ENCODE measurements at regions not wholly inside any gene's neighbourhood (a gene's known extent, or its start where the extent isn't known, plus 50 kb on each side); places are given as distances from the start of the nearest gene placed in this dataset.
"Not testable (repeated sequence)": the region's sequence is repeated elsewhere in the genome, so short reads cannot be mapped to it uniquely, and the experiment has no call there.

DNA sequence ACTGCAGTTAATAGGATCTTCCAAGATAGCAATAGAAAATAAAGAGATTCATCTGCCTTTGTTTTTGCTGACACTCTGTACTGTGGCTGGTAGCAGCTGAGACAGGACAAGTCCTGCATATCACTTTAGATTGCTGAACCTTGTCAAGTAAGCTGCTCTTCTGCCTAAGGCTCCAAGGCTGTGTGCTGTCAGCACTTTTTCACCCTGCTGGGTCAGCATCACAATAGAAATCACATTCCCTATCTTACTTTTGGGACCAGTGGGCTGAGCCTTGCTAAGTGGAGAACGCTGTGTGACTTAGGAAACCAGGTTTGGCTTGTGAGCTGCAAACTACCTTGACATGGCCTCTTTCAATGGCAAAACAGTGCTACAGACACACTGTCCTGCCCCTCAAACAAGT is 263.9 kb downstream of the FRK start:
- no peak for DNase-seq

DNA sequence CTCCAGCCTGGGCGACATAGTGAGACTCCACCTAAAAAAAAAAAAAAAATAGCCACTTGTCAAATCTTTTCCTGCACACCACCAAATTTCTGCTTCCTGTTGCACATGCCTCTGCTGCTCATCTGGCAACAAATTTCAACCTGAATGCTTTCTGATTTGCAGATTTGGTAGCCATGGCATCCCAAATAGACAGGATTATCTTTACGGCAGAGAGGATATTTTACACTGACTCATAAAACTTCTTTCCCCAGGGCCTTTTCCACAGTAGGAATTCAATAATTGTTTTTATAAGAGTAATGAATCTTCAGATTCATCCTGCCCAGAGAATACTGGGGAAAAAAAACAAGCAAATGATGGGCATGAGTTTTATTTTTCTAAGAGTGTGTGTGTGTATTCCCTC is 264.6 kb downstream of the FRK start:
- DNase-seq, result no peak

DNA sequence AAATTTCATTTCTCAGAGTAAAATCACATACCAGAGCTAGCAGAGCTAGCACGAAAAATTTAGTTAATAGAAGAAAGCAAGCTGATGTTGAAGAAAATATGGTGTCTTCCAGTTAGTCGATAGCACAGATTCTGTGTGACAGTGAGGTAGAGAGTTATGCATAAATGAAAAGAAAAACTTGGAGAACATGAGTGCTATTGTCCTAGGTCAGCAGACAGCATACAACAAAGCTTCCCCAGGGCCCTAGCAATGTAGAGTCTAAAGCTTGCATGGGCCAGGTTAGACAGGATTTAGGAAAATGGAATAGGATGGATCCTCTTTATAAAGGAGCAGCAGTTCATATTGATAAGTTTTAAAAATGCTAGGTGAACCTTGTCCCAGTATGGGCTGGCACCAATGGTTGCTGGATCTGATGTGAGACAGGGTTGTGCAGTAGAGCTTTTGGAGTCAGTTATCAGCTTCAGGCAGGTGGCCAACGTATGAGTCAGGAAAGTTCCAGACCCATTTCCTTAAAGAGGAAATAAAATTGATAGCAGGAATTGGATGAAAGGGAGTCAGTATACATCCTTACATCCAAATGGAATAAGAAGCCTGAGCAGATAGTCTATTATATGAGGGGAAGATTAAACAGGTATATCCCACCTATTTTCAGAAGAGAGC is 277.2 kb downstream of the FRK start:
- DNase-seq, result no peak

DNA sequence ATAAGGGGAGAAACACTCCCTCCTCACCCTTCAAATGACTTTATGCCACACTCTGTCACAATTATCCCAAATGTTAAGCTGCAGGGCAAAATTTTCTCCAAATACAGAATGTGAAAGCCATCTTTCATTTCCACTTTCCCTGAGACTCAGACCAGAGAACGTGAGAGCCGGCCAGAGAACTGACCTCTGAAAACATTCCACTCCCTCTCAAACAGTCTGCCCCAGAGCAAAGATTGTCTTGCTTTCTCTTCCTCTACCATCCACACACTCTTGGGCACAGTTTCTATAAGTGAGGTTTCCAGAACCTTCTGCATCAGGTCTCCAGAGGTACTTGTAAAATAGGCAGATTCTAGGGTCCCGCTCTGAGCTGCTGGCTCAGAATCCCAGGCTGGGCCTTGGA is 278.1 kb downstream of the FRK start:
- no peak for DNase-seq

DNA sequence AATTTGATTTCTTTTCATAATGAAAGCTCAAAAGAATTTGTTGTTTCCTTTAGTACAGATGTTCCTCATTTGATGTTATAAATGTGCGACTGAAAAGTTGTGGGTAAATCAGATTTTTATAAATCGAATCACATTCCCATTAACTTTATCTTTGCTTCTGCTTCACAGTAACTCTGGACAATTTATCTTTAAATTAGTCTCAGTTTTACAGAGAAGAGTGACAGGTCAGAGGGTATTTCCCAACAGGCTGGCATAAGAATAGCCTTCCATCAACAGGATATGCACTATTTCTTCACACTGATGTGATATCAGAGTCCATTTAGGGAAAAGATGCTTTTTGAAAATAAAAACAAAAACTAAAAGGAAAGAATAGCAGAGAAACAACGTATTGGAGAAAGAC is 286.9 kb downstream of the FRK start:
- no peak for DNase-seq

DNA sequence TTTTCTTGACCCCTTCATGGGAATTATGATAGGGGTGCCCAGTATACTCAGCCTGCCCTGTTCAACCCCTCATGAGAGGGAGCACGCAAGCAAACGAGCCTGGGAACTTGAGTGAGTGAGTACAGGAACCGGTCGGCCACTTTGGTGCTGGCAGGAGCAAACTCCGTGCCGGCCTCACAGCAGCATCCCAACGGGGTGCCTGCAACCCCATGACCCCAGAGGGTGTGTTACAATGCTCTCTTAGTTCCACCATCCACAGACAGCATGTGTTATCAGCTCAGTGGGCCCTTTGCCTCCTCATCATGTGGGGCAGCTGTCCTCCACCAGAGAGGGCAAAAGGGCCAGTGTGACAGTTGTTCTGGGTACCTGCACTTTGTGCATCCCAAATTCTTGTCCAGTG is 289.8 kb downstream of the FRK start:
- no peak for DNase-seq

DNA sequence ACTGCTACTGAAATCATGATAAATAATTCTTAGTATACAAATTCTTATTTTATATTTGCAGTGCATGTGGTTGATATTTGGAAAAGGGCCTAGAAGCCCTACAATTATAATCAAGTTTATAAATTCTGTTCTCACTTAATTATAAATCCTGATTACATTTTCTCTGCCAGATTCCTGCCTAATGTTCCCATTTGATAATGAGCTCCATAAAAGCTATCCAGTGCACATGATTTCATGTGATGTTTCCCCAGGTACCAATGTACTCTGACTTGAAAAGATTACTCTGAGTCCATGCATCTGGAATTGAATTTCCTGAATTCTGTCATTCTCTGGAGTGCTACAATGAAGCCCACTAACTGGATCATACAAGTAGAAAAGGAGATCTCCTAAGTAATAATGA is 292.2 kb downstream of the FRK start:
- no peak for DNase-seq

DNA sequence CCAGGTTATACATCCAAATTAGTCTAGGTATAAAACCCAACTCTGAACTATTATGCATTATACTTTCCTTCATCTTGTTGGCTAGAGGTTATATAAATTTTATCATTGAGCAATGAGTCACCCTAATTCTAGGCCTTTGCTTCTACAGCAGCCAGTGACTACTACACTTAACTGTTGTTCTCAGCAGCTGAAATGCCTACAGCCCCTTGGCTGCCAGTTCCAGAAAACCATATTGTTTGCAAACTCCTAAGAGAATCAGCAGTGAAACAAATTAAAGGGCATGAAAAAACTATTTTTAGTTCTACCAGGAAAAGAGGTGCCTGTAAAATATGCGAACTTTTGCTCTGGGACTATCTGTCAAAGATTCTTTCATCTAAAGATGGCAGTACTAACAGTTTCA is 292.8 kb downstream of the FRK start:
- DNase-seq, result no peak

DNA sequence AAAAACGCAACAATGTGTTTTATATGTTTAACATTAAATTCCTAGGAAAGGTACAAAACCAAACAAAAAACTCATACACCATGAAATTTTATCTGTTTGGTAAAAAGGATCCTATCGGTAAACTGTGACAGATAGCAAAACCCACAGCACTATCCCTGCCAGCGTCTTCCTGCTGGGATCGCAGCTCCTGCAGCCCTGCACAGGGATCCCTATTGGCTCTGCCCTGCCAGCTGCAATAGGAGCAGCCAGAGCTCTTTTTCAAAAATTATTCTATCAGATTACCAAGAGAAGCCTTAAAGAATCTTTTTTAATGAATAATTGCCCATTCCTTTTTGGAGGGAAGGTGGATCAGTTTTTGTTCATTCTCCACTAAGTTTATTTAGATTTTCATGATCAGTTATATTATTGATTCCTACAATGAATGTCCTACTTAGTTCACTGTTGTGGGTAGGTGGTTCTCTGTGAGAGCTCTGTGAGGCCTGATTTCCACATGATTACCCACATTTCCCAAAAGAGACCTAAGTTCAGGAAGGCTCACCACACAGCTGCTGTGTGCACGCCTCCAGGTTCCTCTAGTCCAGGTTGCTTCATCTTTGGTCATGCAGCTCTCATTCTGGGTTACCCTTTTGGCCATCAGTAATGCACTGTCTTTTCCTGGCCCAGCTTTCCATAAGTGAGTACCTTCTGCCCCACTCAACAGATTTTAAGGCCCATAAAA is 293.8 kb downstream of the FRK start:
- DNase-seq, result no peak

DNA sequence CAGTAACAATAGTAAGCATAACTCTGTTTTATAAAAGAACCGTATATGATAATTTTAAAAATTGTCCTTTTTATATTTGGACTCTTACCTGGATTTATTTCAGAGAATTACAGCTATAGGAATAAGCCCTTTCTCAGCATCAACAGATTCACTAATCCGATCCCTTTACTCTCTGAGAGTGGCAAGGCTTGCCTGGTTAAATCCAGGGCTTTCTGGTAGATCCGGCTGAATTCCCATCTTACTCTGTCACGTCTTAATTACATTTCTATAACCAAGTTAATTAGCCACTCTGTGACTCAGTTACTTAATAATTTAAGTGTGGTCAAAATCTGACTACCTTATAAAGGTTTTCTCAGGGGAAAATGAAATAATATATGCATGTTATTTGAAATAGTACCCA is 294.7 kb downstream of the FRK start:
- DNase-seq, result no peak

DNA sequence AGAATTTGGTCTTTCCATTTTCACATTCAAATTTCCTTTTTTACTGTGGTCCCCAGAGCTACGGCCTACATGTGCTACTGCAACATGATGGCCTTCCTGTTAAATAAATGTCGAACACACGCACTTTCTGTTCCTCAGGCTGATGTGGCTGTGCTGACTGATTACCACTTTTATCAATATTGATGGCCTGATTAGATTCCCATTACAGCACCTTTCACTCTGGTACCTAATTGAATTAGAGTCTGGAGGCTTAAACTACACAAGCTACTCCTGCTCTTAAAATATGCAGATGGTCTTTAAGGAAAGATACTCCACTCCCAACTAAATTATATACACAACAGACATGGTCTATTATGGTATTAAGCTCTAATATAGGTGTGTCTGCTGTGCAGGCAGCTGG is 301.6 kb downstream of the FRK start:
- no peak for DNase-seq

DNA sequence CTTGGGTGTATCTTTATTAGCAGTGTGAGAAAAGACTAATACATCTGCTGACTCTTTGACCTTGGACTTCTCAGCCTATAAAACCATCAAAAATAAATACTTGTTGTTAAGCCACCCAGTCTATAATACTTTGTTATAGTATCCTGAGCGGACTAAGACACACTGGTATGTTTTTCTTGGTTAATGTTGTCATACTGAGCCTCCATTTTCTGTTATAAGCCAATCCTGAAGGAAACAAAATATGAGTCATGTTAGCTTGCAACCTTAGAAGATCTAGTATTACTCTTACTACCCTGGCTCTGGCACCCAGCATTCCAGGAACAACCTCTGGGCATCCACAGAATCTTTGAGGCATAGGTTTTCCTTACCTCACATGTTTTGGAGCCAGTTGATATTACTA is 307.2 kb downstream of the FRK start:
- no peak for DNase-seq

DNA sequence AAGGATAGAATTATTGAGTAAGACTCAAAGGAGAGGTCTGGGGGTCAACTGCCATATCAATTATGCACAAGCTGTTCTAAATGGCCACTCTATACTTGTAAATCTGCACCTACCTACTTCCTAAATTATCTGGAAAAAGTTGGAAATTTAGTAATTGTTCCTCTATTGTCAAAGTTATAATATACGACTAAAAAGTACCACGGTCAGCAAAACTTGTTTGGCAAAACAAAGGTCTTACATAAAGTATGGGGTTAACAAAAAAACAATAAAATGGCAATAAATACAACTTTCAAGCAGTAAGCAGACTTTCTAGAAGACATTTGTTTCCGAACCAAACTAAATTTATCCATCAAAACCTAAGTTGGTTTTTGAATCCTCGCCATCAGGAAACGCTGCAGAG is 309.7 kb downstream of the FRK start:
- DNase-seq, result no peak

DNA sequence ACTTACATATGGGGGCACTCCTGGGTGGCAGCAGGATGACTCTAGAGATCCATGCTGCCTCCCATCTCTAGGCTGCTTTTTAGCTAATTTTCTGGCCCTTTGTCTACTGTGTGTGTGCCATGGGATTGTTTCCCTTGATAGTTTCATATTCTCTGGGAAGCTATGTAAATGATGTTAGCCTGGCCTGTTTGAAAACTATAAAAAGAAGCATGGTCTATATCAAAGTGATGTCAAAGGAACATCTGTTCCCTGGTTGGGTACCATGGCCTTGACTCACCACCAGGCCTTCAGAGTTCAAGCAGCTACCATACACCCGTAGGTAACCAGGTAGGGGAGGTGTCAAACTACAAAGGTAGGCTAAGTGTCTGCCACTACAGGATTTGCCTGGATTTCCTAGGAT is 310.4 kb downstream of the FRK start:
- no peak for DNase-seq

DNA sequence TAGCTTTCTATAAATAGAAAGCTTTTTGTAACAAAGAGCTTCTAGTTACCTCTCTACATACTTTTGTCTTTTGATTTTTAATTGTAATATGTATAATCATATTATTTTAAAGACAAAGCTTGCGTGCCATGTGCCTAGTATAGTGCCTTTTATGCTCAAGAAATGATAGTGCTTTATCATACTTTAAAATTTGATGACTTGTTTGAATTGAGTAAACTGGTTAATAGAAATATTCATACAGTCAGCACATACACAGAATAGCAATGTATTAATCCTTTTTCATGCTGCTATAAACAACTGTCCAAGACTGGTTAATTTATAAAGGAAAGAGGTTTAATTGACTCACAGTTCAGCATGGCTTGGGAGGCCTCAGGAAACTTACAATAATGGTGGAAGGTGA is 313.0 kb downstream of the FRK start:
- DNase-seq, result no peak

DNA sequence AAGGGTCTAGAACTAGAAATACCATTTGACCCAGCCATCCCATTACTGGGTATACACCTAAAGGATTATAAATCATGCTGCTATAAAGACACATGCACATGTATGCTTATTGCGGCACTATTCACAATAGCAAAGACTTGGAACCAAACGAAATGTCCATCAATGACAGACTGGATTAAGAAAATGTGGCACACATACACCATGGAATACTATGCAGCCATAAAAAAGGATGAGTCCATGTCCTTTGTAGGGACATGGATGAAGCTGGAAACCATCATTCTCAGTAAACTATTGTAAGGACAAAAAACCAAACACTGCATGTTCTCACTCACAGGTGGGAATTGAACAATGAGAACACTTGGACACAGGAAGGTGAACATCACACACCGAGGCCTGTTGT is 314.1 kb downstream of the FRK start:
- DNase-seq, result not testable (repeated sequence)

DNA sequence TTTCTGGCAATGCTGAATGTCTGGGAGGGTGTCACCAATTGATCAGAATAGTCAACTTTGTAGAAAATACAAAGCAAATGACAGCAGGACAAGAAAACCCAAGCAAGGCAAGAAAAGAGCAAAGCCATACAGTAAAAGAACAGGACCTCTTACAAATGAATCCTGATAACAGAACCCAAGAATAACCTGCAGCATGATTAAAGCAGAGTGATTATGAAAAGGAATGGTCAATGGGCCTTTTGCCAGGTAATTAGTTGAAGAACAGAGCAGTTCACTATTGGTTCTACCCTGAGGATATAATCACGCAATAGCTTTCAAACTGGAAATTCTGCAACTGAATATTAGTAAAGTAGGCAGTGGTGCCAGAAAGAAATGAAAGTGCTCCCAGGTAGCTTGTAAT is 319.8 kb downstream of the FRK start:
- no peak for DNase-seq

DNA sequence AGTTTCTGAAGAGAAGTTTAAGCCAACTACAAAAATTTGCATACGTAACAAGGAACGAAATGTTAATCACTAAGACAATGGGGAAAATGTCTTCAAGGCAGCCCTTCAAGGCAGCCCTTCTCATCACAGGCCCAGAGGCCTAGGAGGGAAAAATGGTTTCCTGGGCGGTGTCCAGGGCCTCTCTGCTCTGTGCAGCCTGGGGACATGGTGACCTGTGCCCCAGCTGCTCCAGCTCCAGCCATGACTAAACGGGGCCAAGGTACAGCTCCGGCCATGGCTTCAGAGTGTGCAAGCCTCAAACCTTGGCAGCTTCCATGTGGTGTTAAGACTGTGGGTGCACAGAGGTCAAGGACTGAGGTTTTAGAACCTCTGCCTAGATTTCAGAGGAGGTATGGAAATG is 325.1 kb downstream of the FRK start:
- no peak for DNase-seq

DNA sequence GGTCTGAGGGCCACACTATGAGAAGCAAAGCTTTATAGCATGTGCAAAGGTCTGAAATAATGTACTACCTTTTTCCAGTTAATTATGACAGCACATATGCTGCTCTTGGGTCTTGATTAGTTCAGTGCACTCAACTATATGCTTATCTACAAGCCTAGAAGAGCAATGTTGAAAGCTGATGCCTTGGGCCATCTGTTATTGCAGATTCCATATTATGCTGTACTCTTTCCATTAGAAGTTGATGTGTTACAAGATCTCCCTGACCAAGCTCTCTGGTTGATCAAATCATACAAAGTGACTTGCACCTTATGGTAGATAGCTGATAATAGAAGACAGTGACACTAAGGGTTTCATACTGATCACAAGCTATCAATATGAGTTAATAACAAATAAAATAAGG is 327.3 kb downstream of the FRK start:
- DNase-seq, result peak; percentile 96

DNA sequence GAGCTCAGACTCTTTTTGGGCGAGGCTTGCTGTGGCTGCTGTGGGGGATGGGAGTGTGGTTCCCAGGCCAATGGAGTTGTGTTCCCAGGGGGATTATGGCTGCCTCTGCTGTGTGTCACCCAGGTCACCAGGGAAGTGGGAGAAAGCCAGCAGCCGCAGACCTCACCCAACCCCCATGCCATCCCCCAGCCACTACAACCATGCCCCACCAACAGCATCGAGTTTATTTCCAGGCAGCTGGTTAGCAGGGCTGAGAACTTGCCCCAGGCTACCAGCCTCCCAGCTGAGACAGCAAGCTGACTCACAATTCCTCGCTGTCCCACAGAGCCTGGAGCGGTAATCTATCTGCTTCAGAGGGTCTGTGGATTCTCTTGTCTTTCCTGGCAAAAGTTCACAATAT is 331.7 kb downstream of the FRK start:
- DNase-seq, result no peak

DNA sequence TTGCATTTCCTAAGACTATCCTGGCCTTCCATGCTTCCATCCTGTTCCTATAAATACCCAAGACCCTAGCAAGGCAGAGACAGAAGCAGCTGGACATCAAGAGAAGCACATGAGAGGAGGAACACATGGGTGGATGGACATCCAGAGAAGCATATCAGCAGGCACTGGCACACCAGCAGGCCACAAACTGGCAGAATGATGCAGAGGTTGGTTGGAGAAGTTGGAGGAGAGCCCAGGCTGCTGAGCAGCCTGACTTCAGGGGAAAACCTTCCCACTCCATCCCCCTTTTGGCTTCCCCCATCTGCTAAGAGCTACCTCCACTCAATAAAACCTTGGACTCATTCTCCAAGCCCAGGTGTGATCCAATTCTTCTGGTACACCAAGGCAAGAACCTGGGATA is 332.5 kb downstream of the FRK start:
- no peak for DNase-seq

DNA sequence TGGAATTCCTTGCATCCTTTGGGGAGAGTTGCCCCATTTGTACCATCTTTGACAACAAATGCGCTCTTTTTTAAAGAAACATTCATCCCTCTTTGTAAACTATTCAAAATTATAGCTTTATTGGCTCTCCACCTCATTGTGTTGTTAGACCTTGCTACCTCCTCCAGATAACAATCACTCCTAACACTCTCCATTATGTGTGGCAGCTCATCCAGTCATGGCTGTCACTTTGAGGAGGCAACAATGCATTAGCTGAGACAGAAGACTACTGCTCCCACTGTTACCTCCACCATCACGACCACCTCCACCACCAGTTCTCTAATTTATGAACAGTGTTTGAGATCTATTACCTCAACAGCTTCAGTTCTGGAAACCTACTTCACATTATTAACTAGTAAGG is 339.1 kb downstream of the FRK start:
- no peak for DNase-seq

DNA sequence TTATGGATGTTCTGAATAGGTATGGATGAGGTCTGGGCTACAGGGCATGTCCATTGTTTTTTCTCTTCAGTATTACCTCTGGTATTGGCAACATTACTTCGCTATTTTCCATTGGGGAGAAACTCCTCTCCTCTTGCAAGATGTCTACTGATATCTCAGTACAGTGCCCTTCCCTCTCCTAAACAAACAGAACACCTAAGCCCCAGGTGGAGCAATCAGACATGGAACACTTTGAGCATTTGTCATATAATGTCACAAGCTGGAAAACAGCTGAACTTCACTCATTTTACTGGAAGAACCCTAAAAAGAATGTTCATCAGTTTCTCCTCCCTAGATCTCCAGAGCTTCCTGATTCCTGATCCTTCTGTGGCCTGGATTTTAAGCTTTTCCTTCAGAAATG is 339.8 kb downstream of the FRK start:
- no peak for DNase-seq

DNA sequence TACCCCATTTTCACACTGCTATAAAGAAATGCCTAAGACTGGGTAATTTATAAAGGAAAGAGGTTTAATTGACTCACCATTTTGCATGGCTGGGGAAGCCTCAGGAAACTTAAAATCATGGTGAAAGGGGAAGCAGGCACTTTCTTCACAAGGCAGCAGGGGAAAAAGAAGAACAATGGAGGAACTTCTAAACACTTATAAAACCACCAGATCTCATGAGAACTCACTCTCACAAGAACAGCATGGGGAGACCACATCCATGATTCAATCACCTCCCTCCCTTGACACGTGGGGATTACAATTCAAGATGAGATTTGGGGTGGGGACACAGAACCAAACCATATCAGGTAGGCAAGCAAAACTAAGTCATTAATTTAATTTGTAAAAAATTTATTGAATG is 343.2 kb downstream of the FRK start:
- DNase-seq, result no peak

DNA sequence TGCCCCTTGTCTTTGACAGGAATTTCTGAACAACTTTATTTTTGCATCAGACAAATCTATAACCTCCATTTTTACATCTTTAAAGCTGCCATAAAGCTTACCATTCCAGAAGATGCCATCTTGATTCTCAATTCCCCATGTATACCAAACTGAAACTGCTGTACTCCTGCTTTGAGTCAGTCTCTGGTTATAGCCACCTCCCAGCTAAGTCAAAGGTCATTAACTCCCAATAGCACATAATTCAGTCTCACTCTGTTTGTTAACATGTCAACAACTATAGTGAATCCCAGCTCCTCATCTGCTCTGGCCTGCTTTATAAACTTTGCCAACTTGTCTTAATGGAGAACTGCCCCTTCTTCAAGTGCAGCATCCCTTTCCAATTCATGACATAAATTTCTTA is 343.6 kb downstream of the FRK start:
- DNase-seq, result no peak
